Epithelial cell of esophagus (primary cell): ENCODE measurements at regions not wholly inside any gene's neighbourhood (a gene's known extent, or its start where the extent isn't known, plus 50 kb on each side); places are given as distances from the start of the nearest gene placed in this dataset.
"Not testable (repeated sequence)": the region's sequence is repeated elsewhere in the genome, so short reads cannot be mapped to it uniquely, and the experiment has no call there.

Experiments used
- DNase-seq: peaks from one replicate; pipeline ENCODE4 v3.0.0; 2010; ENCODE audit warnings: low read depth
- H3K4me3 ChIP-seq: 2 replicates; pipeline ENCODE4 v1.5.1; 2011; ENCODE audit warnings: mild to moderate bottlenecking, low read length, control low read depth
- TF ChIP-seq, protein P1 (sequence below): IDR thresholded peaks from 2 replicates; pipeline ENCODE4 v1.5.1; 2011; ENCODE audit warnings: low read depth, mild to moderate bottlenecking, low read length, control low read depth, inconsistent platforms; ENCODE audit not compliant: insufficient read depth; ENCODE audit errors: missing control alignments

DNA sequence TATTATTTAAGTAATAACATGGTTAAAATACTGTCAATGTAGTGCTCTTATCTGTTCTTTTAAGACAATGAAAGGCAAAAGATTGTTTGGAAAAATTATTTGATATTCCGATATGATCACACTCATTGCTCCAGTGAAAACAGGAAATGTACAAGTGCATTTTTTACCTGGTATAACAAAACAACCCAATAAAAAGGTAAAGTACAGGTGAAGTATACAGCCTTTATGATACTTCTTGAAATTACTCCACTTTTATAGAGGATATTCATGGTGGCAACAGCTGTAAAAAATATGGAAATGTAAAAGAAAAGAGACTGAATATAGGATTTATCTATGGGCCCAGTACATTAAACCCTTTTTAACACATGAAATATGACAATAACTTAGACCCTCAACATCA lies 298.6 kb upstream of the HNRNPA3 start:
- no peak overlapping the region for H3K4me3 ChIP-seq
- TF ChIP-seq, protein P1, sequence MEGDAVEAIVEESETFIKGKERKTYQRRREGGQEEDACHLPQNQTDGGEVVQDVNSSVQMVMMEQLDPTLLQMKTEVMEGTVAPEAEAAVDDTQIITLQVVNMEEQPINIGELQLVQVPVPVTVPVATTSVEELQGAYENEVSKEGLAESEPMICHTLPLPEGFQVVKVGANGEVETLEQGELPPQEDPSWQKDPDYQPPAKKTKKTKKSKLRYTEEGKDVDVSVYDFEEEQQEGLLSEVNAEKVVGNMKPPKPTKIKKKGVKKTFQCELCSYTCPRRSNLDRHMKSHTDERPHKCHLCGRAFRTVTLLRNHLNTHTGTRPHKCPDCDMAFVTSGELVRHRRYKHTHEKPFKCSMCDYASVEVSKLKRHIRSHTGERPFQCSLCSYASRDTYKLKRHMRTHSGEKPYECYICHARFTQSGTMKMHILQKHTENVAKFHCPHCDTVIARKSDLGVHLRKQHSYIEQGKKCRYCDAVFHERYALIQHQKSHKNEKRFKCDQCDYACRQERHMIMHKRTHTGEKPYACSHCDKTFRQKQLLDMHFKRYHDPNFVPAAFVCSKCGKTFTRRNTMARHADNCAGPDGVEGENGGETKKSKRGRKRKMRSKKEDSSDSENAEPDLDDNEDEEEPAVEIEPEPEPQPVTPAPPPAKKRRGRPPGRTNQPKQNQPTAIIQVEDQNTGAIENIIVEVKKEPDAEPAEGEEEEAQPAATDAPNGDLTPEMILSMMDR = no peak
- DNase-seq = no peak

- TF ChIP-seq, protein P1 = no peak
- no peak for DNase-seq
- H3K4me3 ChIP-seq = no peak overlapping the region
Observed at GRCh38 chr2:176914371-176914770, 298.2 kb upstream of the HNRNPA3 start.

DNA sequence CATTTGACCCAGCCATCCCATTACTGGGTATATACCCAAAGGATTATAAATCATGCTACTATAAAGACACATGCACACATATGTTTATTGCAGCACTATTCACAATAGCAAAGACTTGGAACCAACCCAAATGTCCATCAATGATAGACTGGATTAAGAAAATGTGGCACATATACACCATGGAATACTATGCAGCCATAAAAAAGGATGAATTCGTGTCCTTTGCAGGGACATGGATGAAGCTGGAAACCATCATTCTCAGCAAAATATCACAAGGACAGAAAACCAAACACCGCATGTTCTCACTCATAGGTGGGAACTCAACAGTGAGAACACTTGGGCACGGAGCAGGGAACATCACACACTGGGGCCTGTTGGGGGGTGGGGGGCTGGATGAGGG lies 290.0 kb upstream of the HNRNPA3 start:
- DNase-seq = not testable (repeated sequence)

DNA sequence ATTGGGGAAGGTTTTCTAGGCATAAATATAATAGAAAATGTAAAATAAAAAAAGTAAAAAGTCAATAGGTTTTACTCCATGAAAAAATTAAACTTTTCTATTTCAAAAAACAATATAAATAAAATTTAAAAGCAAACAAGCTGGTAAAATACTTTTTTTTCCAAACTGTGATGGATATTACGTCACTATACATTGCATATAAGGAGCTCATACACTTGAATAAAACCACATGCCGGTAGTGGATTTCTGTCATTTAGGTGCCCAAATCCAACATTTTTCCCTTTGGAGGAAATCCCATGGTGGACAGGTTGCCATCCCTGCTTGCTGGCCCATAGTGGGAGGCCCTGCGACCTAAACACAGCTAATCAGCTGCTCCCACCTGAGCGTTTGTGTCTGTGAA lies 289.4 kb upstream of the HNRNPA3 start:
- TF ChIP-seq, protein P1 = no peak
- DNase-seq = no peak
- no peak overlapping the region for H3K4me3 ChIP-seq

More for the DNA sequence above, 290.0 kb upstream of the HNRNPA3 start:
- not testable (repeated sequence) for H3K4me3 ChIP-seq

GRCh38 chr2:176924909-176925534 lies 287.6 kb upstream of the HNRNPA3 start:
- TF ChIP-seq, protein P1 = no peak
- DNase-seq = peak; percentile 16
- H3K4me3 ChIP-seq = no peak overlapping the region

- TF ChIP-seq, protein P1 = no peak
- no peak overlapping the region for H3K4me3 ChIP-seq
- DNase-seq = no peak
Observed at GRCh38 chr2:176926453-176926852, 286.1 kb upstream of the HNRNPA3 start.

DNA sequence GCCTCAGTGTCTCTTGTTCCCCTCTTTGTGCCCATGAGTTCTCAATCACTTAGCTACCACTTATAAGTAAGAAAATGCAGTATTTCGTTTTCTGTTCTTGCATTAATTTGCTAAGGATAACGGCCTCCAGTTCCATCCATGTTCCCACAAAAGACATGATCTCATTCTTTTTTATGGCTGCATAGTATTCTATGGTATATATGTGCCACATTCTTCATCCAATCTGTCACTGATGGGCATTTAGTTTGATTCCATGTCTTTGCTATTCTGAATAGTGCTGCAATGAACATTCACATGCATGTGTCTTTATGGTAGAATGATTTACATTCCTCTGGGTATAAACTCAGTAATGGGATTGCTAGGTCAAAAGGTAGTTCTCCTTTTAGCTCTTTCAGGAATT lies 283.2 kb upstream of the HNRNPA3 start:
- H3K4me3 ChIP-seq, DNase-seq: not testable (repeated sequence)
